Thymus (tissue), 11 donors: ENCODE measurements at regions not wholly inside any gene's neighbourhood (a gene's known extent, or its start where the extent isn't known, plus 50 kb on each side); places are given as distances from the start of the nearest gene placed in this dataset.

Source experiments
- DNase-seq, 9 donors: peaks; one replicate each; pipeline ENCODE4 v3.0.0-alpha.2; 2013; ENCODE audit warnings: low spot score in 9 of 9, low read depth in 6 of 9, missing footprints in 1 of 9
- H3K27ac ChIP-seq, 2 donors: one replicate each; pipeline ENCODE4 v1.5.1; 2013; ENCODE audit warnings: control low read depth in 1 of 2, low read depth in 1 of 2, low read length in 1 of 2, mild to moderate bottlenecking in 1 of 2, moderate library complexity in 1 of 2
- H3K27me3 ChIP-seq, 2 donors: one replicate each; pipeline ENCODE4 v1.5.1; 2013; ENCODE audit warnings: low read length in 1 of 2; ENCODE audit not compliant: control insufficient read depth in 2 of 2, insufficient read depth in 1 of 2
- H3K36me3 ChIP-seq, 2 donors: one replicate each; pipeline ENCODE4 v1.5.1; 2013; ENCODE audit warnings: low read length in 1 of 2, mild to moderate bottlenecking in 1 of 2, moderate library complexity in 1 of 2; ENCODE audit not compliant: control insufficient read depth in 2 of 2, insufficient read depth in 2 of 2
- H3K4me1 ChIP-seq, 2 donors: one replicate each; pipeline ENCODE4 v1.5.1; 2013; ENCODE audit warnings: low read length in 2 of 2; ENCODE audit not compliant: control insufficient read depth in 2 of 2, insufficient read depth in 2 of 2
- H3K4me3 ChIP-seq, 2 donors: one replicate each; pipeline ENCODE4 v1.5.1; 2013; ENCODE audit warnings: low read length in 2 of 2, control low read depth in 1 of 2, mild to moderate bottlenecking in 1 of 2
- H3K9me3 ChIP-seq, 2 donors: one replicate each; pipeline ENCODE4 v1.5.1; 2013; ENCODE audit warnings: low read length in 1 of 2, mild to moderate bottlenecking in 1 of 2; ENCODE audit not compliant: control insufficient read depth in 2 of 2, insufficient read depth in 1 of 2
- WGBS: extraction: QIAGEN DNeasy Blood & Tissue Kit; methylation state at CpG from one replicate; pipeline ENCODE4 v1.1.7; 2013; 5-methylcytosine and 5-hydroxymethylcytosine counted together
- donor health status: healthy.

GRCh38 chr9:71571186-71571585 lies 197.1 kb downstream of the CEMIP2 start:
- H3K36me3 ChIP-seq, result no peaks in the 10 kb centered on the region
- H3K27ac ChIP-seq, result no peak overlapping the region
- no peak for DNase-seq
- 86% methylated on average over 4 of the region's 4 CpGs for WGBS
- H3K9me3 ChIP-seq, result no peaks in the 10 kb centered on the region
- H3K27me3 ChIP-seq, result no peaks in the 10 kb centered on the region
- H3K4me1 ChIP-seq, result no peaks in the 10 kb centered on the region
- H3K4me3 ChIP-seq, result no peak overlapping the region

- H3K36me3 ChIP-seq, result no peaks in the 10 kb centered on the region
- no peaks in the 10 kb centered on the region for H3K4me1 ChIP-seq
- H3K27me3 ChIP-seq, result no peaks in the 10 kb centered on the region
- no peak for DNase-seq
- no peaks in the 10 kb centered on the region for H3K9me3 ChIP-seq
- H3K27ac ChIP-seq, result no peak overlapping the region
- no peak overlapping the region for H3K4me3 ChIP-seq
These were observed 200.4 kb downstream of the CEMIP2 start for GRCh38 chr9:71567890-71568289.

- WGBS, result 89% methylated on average over 4 of the region's 4 CpGs
- Histone ChIP-seq H3K27ac (no peak overlapping the region), H3K9me3 (no peaks in the 10 kb centered on the region), H3K27me3 (no peaks in the 10 kb centered on the region), H3K4me1 (no peaks in the 10 kb centered on the region), H3K4me3 (no peak overlapping the region), H3K36me3 (no peaks in the 10 kb centered on the region)
- DNase-seq, result no peak
These were observed 206.2 kb downstream of the CEMIP2 start for GRCh38 chr9:71562140-71562539.

- Histone ChIP-seq H3K27me3 (peaks cover 0 to 3% of the 10 kb centered on the region in 2 donors), H3K9me3 (no peaks in the 10 kb centered on the region), H3K27ac (no peak overlapping the region), H3K36me3 (no peaks in the 10 kb centered on the region), H3K4me1 (peaks cover 2% of the 10 kb centered on the region in 2 donors), H3K4me3 (no peak overlapping the region)
- DNase-seq, result no peak
- WGBS, result 80% methylated on average over 2 of the region's 2 CpGs
These were observed 211.0 kb downstream of the CEMIP2 start for GRCh38 chr9:71557310-71557709.

- peaks cover 0 to 8% of the 10 kb centered on the region in 2 donors for H3K27me3 ChIP-seq
- WGBS, result 35% methylated on average over 7 of the region's 7 CpGs
- H3K4me3 ChIP-seq, result no peak overlapping the region
- H3K36me3 ChIP-seq, result no peaks in the 10 kb centered on the region
- peaks cover 2% of the 10 kb centered on the region in 2 donors for H3K4me1 ChIP-seq
- peak in 3 of 9 donors; percentile 6 to 42 (median 8) for DNase-seq
- H3K27ac ChIP-seq, result no peak overlapping the region
- H3K9me3 ChIP-seq, result no peaks in the 10 kb centered on the region
These were observed 215.8 kb downstream of the CEMIP2 start for GRCh38 chr9:71552480-71552879.

GRCh38 chr9:71549023-71549422 lies 219.3 kb downstream of the CEMIP2 start:
- Histone ChIP-seq H3K36me3 (no peaks in the 10 kb centered on the region), H3K27ac (no peak overlapping the region), H3K9me3 (no peaks in the 10 kb centered on the region), H3K4me3 (no peak overlapping the region), H3K4me1 (peaks cover 2% of the 10 kb centered on the region in 2 donors), H3K27me3 (peaks cover 0 to 8% of the 10 kb centered on the region in 2 donors)
- DNase-seq, result no peak
- WGBS, result 16% methylated on average over 2 of the region's 2 CpGs

GRCh38 chr9:71544464-71544863 lies 223.8 kb downstream of the CEMIP2 start:
- H3K9me3 ChIP-seq, result no peaks in the 10 kb centered on the region
- WGBS, result 95% methylated on average over 4 of the region's 4 CpGs
- DNase-seq, result no peak
- H3K36me3 ChIP-seq, result no peaks in the 10 kb centered on the region
- no peaks in the 10 kb centered on the region for H3K4me1 ChIP-seq
- H3K27ac ChIP-seq, result no peak overlapping the region
- H3K4me3 ChIP-seq, result no peak overlapping the region
- H3K27me3 ChIP-seq, result peaks cover 0 to 5% of the 10 kb centered on the region in 2 donors

- Histone ChIP-seq H3K27ac (no peak overlapping the region), H3K9me3 (no peaks in the 10 kb centered on the region), H3K4me3 (no peak overlapping the region), H3K4me1 (no peaks in the 10 kb centered on the region), H3K27me3 (no peaks in the 10 kb centered on the region), H3K36me3 (no peaks in the 10 kb centered on the region)
- DNase-seq, result no peak
- 91% methylated on average over 2 of the region's 2 CpGs for WGBS
These were observed 226.9 kb downstream of the CEMIP2 start for GRCh38 chr9:71541436-71541835.

- Histone ChIP-seq H3K4me3 (no peak overlapping the region), H3K36me3 (no peaks in the 10 kb centered on the region), H3K27ac (no peak overlapping the region), H3K27me3 (no peaks in the 10 kb centered on the region), H3K4me1 (no peaks in the 10 kb centered on the region), H3K9me3 (no peaks in the 10 kb centered on the region)
- 96% methylated on average over 16 of the region's 16 CpGs for WGBS
- no peak for DNase-seq
These were observed 243.2 kb downstream of the CEMIP2 start for GRCh38 chr9:71524996-71525580.

GRCh38 chr9:71524516-71524915 lies 243.8 kb downstream of the CEMIP2 start:
- 97% methylated on average over 1 of the region's 1 CpG for WGBS
- Histone ChIP-seq H3K9me3 (no peaks in the 10 kb centered on the region), H3K36me3 (no peaks in the 10 kb centered on the region), H3K4me1 (no peaks in the 10 kb centered on the region), H3K4me3 (no peak overlapping the region), H3K27ac (no peak overlapping the region), H3K27me3 (no peaks in the 10 kb centered on the region)
- no peak for DNase-seq
